Kidney (tissue), 13 donors: ENCODE measurements at regions not wholly inside any gene's neighbourhood (a gene's known extent, or its start where the extent isn't known, plus 50 kb on each side); places are given as distances from the start of the nearest gene placed in this dataset.
A peak's percentile ranks its signal among the peaks of the same experiment; 100 is the strongest.

Experiments
- DNase-seq, 5 donors: peaks; one replicate each; pipeline ENCODE4 v3.0.0-alpha.2; 2013 to 2020
- FAIRE-seq: peaks from 2 replicates; lab custom pipeline; 2012; peaks lifted over from hg19 to GRCh38; lab: Jason Lieb, UNC
- H3K27ac ChIP-seq, 2 donors: one replicate each; pipeline ENCODE4 v1.7.0; 2013; ENCODE audit warnings: low read depth in 2 of 2, low read length in 2 of 2, inconsistent platforms in 1 of 2
- H3K27me3 ChIP-seq: one replicate; pipeline ENCODE4 v1.7.1; 2013; ENCODE audit warnings: low read length, inconsistent platforms; ENCODE audit not compliant: control insufficient read depth, insufficient read depth
- H3K36me3 ChIP-seq, 3 donors: one replicate each; pipeline versions ENCODE4 v1.7.0 to v1.7.1; 2013; ENCODE audit warnings: low read length in 3 of 3, control low read depth in 1 of 3, inconsistent platforms in 1 of 3; ENCODE audit not compliant: insufficient read depth in 3 of 3, control insufficient read depth in 2 of 3
- H3K4me1 ChIP-seq, 3 donors: one replicate each; pipeline versions ENCODE4 v1.7.0 to v1.7.1; 2013; ENCODE audit warnings: low read length in 3 of 3, inconsistent platforms in 1 of 3, low read depth in 1 of 3; ENCODE audit not compliant: control insufficient read depth in 2 of 3, insufficient read depth in 2 of 3
- H3K4me3 ChIP-seq, 3 donors: one replicate each; pipeline versions ENCODE4 v1.7.0 to v1.8.1; 2013; ENCODE audit warnings: low read length in 3 of 3, control low read depth in 1 of 3, inconsistent platforms in 1 of 3
- H3K9ac ChIP-seq, 3 donors: one replicate each; pipeline versions ENCODE4 v1.7.0 to v1.7.1; 2013; ENCODE audit warnings: low read length in 3 of 3, control low read depth in 1 of 3, inconsistent platforms in 1 of 3
- H3K9me3 ChIP-seq, 3 donors: one replicate each; pipeline versions ENCODE4 v1.7.0 to v1.7.1; 2013; ENCODE audit warnings: low read length in 3 of 3, control low read depth in 1 of 3, inconsistent platforms in 1 of 3; ENCODE audit not compliant: control insufficient read depth in 2 of 3, insufficient read depth in 1 of 3
- intact Hi-C: fragments of 100-400 bp; cut with DNase I; formaldehyde crosslinking; loops from one replicate; pipeline ENCODE4 v1.11.1; 2022
- TF ChIP-seq, protein P1 (sequence below): IDR thresholded peaks from 3 replicates; pipeline ENCODE4 v1.5.1; 2012; ENCODE audit warnings: mild to moderate bottlenecking, moderate library complexity, borderline replicate concordance; ENCODE audit not compliant: insufficient read depth; ENCODE audit errors: extremely low read depth
- donor health status: control.
- donor health status: control.
- donor health status: control.
- donor health status: control.
- donor health status: control.
- donor health status: DM: yes; HTN: yes; CAD: no.
- donor health status: Normal renal cell carcinoma (clear cell type).

DNA sequence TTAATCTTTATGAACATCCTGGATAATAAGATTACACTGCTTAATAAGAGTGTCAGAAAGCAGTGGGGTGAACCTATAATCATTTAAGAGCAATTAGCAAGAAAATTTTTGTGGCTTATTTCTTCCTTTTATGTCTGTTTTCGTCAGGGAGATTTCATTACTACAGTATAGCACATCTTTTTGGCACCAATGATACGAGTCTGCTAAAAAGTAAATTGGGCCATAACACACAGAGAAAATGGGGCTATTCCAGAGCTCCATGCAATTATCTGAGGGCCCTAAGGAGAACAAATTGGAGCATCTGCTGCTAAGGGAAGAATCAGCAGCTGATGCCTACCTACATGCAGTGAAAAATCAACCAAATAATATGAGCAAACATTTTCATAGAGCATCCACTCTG is 330.3 kb upstream of the NCAM2 start:
- intact Hi-C loops, result no loop called here
- H3K9me3 ChIP-seq, result peaks cover 0 to 6% (median 0%) of the 10 kb centered on the region in 3 donors
- no peaks in the 10 kb centered on the region for H3K27me3 ChIP-seq
- H3K9ac ChIP-seq, result no peak overlapping the region
- H3K4me3 ChIP-seq, result no peak overlapping the region
- TF ChIP-seq, protein P1, sequence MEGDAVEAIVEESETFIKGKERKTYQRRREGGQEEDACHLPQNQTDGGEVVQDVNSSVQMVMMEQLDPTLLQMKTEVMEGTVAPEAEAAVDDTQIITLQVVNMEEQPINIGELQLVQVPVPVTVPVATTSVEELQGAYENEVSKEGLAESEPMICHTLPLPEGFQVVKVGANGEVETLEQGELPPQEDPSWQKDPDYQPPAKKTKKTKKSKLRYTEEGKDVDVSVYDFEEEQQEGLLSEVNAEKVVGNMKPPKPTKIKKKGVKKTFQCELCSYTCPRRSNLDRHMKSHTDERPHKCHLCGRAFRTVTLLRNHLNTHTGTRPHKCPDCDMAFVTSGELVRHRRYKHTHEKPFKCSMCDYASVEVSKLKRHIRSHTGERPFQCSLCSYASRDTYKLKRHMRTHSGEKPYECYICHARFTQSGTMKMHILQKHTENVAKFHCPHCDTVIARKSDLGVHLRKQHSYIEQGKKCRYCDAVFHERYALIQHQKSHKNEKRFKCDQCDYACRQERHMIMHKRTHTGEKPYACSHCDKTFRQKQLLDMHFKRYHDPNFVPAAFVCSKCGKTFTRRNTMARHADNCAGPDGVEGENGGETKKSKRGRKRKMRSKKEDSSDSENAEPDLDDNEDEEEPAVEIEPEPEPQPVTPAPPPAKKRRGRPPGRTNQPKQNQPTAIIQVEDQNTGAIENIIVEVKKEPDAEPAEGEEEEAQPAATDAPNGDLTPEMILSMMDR, result no peak
- H3K4me1 ChIP-seq, result no peaks in the 10 kb centered on the region
- DNase-seq, result no peak
- no peaks in the 10 kb centered on the region for H3K36me3 ChIP-seq
- no peak for FAIRE-seq
- no peak overlapping the region for H3K27ac ChIP-seq

DNA sequence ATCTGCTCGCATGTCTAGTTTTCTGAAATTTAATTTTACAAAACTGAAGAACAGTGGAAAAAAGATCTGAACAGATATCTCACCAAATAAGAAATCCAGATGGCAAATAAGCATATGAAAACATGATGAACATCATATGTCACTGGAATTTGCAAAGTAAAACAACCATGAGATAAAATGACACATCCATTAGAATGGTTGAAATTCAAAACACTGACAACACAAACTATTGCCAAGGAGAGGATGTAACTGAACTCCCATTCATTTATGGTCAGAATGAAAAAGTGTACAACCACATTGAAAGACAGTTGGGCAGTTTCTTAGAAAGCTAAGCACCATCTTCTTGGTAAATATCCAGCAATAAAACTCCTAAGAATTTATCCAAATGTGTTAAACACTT is 312.7 kb upstream of the NCAM2 start:
- no peaks in the 10 kb centered on the region for H3K27me3 ChIP-seq
- H3K9ac ChIP-seq, result no peak overlapping the region
- no peaks in the 10 kb centered on the region for H3K4me1 ChIP-seq
- no peaks in the 10 kb centered on the region for H3K9me3 ChIP-seq
- H3K36me3 ChIP-seq, result no peaks in the 10 kb centered on the region
- no peak overlapping the region for H3K27ac ChIP-seq
- TF ChIP-seq, protein P1, result no peak
- FAIRE-seq, result no peak
- intact Hi-C loops, result no loop called here
- no peak overlapping the region for H3K4me3 ChIP-seq
- DNase-seq, result no peak

DNA sequence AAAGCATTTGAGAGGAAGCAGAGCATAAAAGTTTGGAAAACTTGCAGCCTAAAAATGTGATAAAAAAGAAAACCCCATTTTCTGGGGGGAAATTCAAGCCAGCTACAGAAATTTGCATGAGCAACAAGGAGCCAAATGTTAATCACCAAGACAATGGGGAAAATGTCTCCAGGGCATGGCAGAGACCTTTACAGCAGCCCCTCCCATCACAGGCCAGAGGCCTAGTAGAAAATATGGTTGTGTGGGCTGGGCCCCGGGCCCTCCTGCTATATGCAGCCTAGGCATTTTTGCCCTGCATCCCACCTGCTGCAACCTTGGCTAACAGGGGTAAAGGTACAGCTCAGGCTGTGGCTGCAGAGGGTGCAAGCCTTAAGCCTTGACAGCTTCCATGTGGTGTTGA is 299.6 kb upstream of the NCAM2 start:
- Histone ChIP-seq H3K9ac (no peak overlapping the region), H3K27me3 (no peaks in the 10 kb centered on the region), H3K36me3 (no peaks in the 10 kb centered on the region), H3K9me3 (no peaks in the 10 kb centered on the region), H3K27ac (no peak overlapping the region), H3K4me1 (no peaks in the 10 kb centered on the region), H3K4me3 (no peak overlapping the region)
- FAIRE-seq (no peak), DNase-seq (no peak)
- TF ChIP-seq, protein P1, result no peak
- intact Hi-C loops, result no loop called here

DNA sequence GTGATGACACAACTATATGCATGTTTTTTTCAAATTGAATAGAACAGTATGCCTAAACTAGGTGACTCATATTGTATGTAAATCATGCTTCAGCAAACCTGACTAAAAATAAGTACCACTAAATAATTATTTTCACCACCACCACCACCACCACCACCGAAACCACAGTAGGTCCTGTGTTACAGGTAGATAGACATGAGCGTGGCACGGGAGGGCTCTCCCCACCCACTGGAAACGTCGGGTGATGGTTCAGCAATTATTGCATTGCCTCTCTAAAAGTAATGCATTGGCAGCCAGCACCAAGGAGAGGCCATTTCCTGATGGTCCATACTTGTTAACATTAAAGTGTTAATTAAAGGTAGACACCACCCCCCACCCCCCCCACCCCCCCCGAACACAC is 297.0 kb upstream of the NCAM2 start:
- no peaks in the 10 kb centered on the region for H3K27me3 ChIP-seq
- H3K4me1 ChIP-seq, result no peaks in the 10 kb centered on the region
- no peak overlapping the region for H3K27ac ChIP-seq
- no peaks in the 10 kb centered on the region for H3K36me3 ChIP-seq
- TF ChIP-seq, protein P1, result no peak
- intact Hi-C loops, result no loop called here
- DNase-seq (peak in 1 of 5 donors; percentile 54), FAIRE-seq (no peak)
- no peaks in the 10 kb centered on the region for H3K9me3 ChIP-seq
- no peak overlapping the region for H3K4me3 ChIP-seq
- no peak overlapping the region for H3K9ac ChIP-seq
